ENCODE measurements at regions not wholly inside any gene's neighbourhood (a gene's known extent, or its start where the extent isn't known, plus 50 kb on each side); places are given as distances from the start of the nearest gene placed in this dataset.

DNA sequence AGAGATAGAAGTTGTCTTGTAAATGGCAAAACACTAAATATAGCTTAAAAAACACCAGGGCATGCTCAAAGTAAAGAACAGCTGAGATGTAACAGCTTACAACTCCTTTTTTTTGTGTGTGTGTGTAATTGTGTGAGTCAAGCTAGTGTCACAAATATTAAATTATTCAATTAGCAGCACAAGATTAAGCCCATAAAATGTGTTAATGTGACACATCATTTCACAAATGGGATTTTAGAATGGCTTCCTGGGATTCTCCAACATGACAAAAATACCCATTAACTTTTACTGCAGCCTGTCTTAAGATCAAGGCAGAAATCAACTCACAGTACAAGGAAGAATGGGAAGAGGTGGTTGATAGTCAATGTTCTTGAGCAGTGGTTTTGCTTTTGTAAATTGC lies 251.4 kb downstream of the KIF20B start:
- H3K9me3 ChIP-seq: no peaks in the 10 kb centered on the region
- TF ChIP-seq POLR2AphosphoS5 (IDR thresholded peaks at IDR 0.05) (no peak), POLR2A (IDR thresholded peaks at IDR 0.05; ENCODE audit: low read depth) (no peak), EP300 (IDR thresholded peaks at IDR 0.05) (no peak)
- TF ChIP-seq, protein P1, sequence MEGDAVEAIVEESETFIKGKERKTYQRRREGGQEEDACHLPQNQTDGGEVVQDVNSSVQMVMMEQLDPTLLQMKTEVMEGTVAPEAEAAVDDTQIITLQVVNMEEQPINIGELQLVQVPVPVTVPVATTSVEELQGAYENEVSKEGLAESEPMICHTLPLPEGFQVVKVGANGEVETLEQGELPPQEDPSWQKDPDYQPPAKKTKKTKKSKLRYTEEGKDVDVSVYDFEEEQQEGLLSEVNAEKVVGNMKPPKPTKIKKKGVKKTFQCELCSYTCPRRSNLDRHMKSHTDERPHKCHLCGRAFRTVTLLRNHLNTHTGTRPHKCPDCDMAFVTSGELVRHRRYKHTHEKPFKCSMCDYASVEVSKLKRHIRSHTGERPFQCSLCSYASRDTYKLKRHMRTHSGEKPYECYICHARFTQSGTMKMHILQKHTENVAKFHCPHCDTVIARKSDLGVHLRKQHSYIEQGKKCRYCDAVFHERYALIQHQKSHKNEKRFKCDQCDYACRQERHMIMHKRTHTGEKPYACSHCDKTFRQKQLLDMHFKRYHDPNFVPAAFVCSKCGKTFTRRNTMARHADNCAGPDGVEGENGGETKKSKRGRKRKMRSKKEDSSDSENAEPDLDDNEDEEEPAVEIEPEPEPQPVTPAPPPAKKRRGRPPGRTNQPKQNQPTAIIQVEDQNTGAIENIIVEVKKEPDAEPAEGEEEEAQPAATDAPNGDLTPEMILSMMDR (IDR thresholded peaks at IDR 0.05): no peak
- H3K27ac ChIP-seq (replicated peaks in 1 of 4): no peak overlapping the region
- no peak overlapping the region for H3K4me3 ChIP-seq
- H3K27me3 ChIP-seq: no peaks in the 10 kb centered on the region
- intact Hi-C loops (cut with DNase I): no loop called here
- no peak for DNase-seq (ENCODE audit: extremely low spot score)
- H3K36me3 ChIP-seq: no peaks in the 10 kb centered on the region
- H3K4me1 ChIP-seq: no peaks in the 10 kb centered on the region

GRCh38 chr10:89954061-89954460 lies 252.7 kb downstream of the KIF20B start:
- H3K27ac ChIP-seq (replicated peaks in 1 of 4): no peak overlapping the region
- WGBS: 47% methylated on average over 3 of the region's 3 CpGs
- no peaks in the 10 kb centered on the region for H3K36me3 ChIP-seq
- H3K27me3 ChIP-seq: no peaks in the 10 kb centered on the region
- H3K4me1 ChIP-seq: no peaks in the 10 kb centered on the region
- TF ChIP-seq EP300 (IDR thresholded peaks at IDR 0.05): no peak
- no peak for TF ChIP-seq POLR2AphosphoS5 (IDR thresholded peaks at IDR 0.05)
- no peak for TF ChIP-seq POLR2A (IDR thresholded peaks at IDR 0.05; ENCODE audit: low read depth)
- TF ChIP-seq, protein P1 (IDR thresholded peaks at IDR 0.05): no peak
- no peaks in the 10 kb centered on the region for H3K9me3 ChIP-seq
- H3K4me3 ChIP-seq: no peak overlapping the region
- intact Hi-C loops (cut with DNase I): no loop called here
- DNase-seq (ENCODE audit: extremely low spot score): no peak

GRCh38 chr10:89954787-89955566 lies 253.6 kb downstream of the KIF20B start:
- no peak for TF ChIP-seq POLR2A (IDR thresholded peaks at IDR 0.05; ENCODE audit: low read depth)
- TF ChIP-seq, protein P1 (IDR thresholded peaks at IDR 0.05): peak in 2 of 3 experiments; percentile 23 to 25
- intact Hi-C loops (cut with DNase I): no loop called here
- Histone ChIP-seq H3K27ac (replicated peaks in 1 of 4) (no peak overlapping the region), H3K4me3 (no peak overlapping the region), H3K9me3 (no peaks in the 10 kb centered on the region), H3K4me1 (no peaks in the 10 kb centered on the region), H3K27me3 (no peaks in the 10 kb centered on the region), H3K36me3 (no peaks in the 10 kb centered on the region)
- DNase-seq (ENCODE audit: extremely low spot score): no peak

DNA sequence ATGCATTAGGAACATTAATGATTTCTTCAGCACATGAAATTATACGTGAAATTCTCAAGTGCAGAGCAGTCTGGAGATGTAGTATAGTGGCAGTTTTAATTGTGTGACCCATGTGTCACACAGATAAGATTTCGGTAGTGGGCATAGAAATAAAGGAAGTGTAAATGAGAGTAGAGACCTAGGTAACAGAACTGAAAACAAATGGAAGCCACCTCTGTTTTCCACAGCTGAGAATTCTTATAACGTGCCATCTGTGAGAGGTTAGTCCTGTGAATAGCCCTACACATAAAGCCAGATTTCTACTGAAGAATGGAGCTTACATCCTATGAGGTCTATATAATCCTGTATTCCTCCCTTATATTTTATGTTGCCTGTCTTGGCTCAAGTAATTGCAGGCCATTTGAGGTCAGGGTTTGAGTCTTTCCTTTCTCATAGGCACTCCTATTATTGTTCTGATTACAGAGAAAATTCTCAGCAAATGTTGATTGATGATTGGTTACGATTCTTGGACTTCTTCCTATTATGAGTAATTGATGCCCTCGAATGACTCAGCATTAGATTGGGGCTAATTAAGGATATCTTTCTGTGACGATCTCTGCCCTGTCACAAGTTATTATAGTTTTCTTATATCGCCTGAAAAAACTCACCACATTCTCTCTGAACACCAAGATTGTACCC lies 258.2 kb downstream of the KIF20B start:
- TF ChIP-seq, protein P1 (IDR thresholded peaks at IDR 0.05): no peak
- TF ChIP-seq POLR2A (IDR thresholded peaks at IDR 0.05; ENCODE audit: low read depth): no peak
- TF ChIP-seq EP300 (IDR thresholded peaks at IDR 0.05): no peak
- no peak for TF ChIP-seq POLR2AphosphoS5 (IDR thresholded peaks at IDR 0.05)
- intact Hi-C loops (cut with DNase I): no loop called here
- Histone ChIP-seq H3K4me1 (no peaks in the 10 kb centered on the region), H3K27me3 (no peaks in the 10 kb centered on the region), H3K9me3 (no peaks in the 10 kb centered on the region), H3K4me3 (no peak overlapping the region), H3K36me3 (no peaks in the 10 kb centered on the region), H3K27ac (replicated peaks in 1 of 4) (no peak overlapping the region)
- WGBS: 85% methylated on average over 7 of the region's 7 CpGs
- DNase-seq (ENCODE audit: extremely low spot score): no peak

All from esophagus muscularis mucosa (tissue), 4 donors.